Activated CD4-positive, alpha-beta T cell treated with anti-CD3 and anti-CD28 coated beads for 48 hours (primary cell): ENCODE measurements at regions not wholly inside any gene's neighbourhood (a gene's known extent, or its start where the extent isn't known, plus 50 kb on each side); places are given as distances from the start of the nearest gene placed in this dataset.
"Not testable (repeated sequence)": the region's sequence is repeated elsewhere in the genome, so short reads cannot be mapped to it uniquely, and the experiment has no call there.

ENCODE experiments used
- DNase-seq: peaks from one replicate; pipeline ENCODE4 v3.0.0-alpha.2; 2020

DNA sequence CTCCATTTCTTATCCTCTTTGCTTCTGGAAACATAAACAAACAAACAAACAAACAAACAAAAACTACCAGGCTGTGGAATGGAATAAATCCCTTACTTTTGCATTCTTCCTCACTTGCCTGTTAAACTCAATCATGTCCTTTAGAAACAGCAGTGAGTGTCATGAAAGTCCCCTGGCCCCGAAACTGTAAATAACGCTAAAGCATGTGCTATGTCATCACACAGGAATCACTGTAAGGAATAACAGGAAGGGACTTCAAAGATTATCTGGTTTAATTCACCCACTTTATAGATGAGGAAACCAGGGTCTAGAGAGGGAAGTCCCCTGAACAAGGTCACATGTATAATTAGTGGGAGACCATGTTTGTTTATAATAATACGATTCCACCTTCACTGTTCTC, 159.4 kb upstream of the MEOX2 start:
- no peak for DNase-seq

- no peak for DNase-seq
Observed at GRCh38 chr7:15845461-15845860, 159.0 kb upstream of the MEOX2 start.

DNA sequence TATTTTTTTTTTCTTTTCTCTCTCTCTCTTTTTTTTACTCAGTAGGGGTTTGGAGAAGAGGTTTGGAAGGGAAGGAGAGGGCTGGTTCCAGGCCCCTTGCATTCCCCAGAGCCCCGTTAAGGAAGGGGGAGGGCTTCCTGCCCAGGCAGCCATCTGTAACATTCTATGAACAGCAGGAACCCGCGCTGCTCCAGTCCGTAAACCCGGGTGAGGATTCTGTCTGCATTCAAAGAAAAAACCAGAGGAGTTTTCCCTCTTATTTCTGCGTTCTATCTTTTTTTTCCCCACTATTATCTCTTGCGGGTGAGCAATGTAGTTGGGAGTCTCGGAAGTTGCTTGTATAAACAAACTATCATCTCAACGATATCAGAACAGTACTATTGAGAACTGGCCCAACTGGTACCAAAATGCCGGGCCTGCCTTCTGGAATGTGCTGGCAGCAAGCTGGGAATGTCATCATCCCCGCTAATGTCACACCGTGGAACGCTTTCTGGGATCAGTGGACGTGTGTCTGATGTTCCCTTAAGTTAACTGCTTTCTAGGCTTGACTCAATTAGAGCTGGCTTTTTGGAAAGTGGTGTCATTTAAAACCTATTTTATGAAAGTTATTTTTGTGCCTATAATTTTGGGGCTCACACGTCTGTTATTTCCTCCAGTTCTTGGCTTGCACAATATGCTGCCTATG, 153.1 kb upstream of the MEOX2 start:
- DNase-seq: no peak

DNA sequence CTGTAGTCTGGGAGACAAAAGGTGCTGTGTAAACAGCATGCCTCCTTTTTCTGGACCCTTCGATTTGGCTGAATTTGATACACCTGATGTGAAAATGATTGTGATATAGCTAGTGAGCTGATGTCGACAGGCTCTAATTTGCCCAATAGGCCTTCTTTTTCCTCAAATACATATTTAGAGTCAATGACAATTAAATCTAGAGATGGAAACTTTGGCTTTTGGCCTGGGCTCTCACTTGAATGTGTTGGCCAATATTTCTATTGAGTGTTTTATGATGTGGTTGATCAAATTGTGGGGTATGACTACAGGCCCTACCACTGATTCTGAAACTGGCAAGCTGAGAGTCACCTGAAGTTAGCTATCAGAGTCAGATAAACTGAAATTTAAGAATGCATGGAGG, 151.8 kb upstream of the MEOX2 start:
- DNase-seq: no peak

- DNase-seq: no peak
Observed at GRCh38 chr7:15837306-15837950, 150.9 kb upstream of the MEOX2 start.

- DNase-seq: no peak
Observed at GRCh38 chr7:15836651-15837050, 150.2 kb upstream of the MEOX2 start.

DNA sequence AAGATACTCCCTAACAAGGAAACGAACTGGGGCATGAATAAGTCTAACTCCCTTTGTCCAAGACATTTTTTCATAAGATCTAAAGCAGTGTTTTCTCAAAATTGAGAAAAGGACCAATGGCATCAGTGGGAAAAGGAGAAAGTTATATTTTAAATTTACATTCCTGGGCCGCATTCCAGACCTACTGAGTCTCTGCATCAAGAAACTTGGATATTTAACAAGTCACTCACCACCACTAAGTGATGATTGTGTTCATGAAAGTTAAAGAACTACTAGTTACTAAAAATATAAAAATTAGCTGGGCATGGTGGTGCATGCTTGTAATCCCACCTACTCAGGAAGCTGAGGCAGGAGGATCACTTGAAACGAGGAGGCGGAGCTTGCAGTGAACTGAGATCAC, 149.6 kb upstream of the MEOX2 start:
- DNase-seq: no peak

DNA sequence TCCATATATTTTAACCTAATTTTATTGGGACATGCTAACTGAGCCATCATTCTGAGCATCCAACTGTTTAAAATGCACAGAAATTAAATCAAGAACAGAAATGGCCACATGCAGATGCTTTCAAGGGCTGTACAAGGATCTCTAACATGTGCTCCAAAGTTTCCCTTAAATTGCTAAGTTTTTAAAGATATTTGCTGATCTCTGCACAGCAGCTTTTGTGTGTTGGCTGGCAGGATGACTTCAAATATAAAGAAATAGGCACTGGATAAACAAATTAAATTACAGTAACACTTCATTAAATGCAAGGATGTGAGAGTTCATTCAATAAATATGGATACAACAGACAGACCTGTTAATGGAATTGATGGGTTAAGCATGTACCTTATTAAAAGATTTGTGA, 148.0 kb upstream of the MEOX2 start:
- no peak for DNase-seq

DNA sequence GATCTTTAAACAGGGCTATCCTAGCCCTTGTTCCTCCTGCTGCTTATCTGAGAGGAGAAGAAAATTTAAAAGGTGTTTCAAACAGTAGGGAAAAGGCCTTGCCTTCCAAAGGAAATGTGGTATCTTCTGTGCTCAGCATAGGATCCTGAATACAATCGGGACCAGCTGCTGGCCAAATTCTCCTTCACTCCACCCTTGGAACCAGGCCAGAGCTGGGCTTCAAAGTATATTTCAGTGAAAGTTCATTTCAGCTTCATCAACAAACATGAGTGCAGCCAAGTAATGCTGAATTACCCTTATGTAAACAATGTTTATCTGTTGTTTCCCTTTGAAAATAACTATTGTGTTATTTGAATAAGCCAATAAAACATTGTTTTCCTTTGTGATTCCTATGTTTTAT, 146.5 kb upstream of the MEOX2 start:
- no peak for DNase-seq

- DNase-seq: no peak
Observed at GRCh38 chr7:15831606-15832005, 145.1 kb upstream of the MEOX2 start.

DNA sequence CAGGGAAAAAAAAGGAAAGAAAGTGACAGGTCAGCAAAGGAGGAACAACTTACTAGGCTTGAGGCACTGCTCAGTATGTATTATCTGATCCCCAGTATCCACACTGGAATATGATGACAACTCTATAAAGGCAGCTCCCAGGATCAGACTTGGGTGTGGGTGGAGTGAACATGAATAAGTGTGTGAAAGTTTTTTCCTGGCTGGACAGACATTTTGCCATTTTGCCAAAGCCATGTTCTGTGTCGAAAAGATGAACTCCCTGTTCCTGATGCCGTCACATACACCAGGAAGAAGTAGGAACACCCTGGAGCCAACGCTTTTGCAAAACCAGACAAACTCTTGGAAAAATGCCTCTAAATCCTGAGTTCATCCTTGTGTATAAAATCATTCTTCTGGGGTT, 143.2 kb upstream of the MEOX2 start:
- no peak for DNase-seq

DNA sequence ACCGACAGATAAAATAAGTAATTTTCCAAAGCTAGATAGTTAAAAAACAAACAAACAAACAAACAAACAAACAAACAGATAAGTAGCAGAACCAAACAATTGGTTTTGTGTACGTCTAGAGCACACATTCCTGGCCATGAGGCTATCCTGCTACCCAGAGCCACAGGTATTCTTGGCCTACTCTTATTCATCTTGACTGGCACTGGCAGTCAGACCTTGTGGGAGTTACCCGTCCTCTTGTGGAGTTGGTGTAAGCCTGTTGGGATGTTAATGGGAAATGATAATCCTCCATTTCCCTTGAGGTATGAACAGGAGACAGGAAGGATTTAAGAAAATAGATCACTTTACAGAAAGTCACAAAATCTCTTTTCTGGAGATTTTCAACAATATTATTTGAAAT, 142.4 kb upstream of the MEOX2 start:
- no peak for DNase-seq

GRCh38 chr7:15821484-15822427, 135.3 kb upstream of the MEOX2 start:
- no peak for DNase-seq

DNA sequence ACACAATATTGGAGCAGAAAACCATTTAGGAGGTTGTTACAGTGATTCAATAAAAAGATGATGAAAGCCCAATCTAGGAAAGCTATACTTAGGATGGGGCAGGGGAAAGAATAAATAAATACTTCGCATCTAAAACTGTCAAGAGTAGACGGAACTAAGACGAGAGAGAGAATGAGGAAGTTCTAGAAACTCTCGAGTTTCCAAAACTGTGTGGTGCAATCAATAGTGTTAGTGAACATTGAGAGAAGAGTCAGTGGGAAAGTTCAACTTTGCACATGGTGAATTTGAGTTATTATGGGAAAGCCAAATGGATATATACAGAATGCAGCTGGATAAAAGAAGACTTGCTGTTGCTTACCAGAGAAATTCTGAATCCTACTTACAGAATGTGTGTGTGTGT, 133.8 kb upstream of the MEOX2 start:
- DNase-seq: no peak

- DNase-seq: no peak
Observed at GRCh38 chr7:15816835-15817426, 130.4 kb upstream of the MEOX2 start.

- no peak for DNase-seq
Observed at GRCh38 chr7:15813448-15813847, 127.0 kb upstream of the MEOX2 start.

DNA sequence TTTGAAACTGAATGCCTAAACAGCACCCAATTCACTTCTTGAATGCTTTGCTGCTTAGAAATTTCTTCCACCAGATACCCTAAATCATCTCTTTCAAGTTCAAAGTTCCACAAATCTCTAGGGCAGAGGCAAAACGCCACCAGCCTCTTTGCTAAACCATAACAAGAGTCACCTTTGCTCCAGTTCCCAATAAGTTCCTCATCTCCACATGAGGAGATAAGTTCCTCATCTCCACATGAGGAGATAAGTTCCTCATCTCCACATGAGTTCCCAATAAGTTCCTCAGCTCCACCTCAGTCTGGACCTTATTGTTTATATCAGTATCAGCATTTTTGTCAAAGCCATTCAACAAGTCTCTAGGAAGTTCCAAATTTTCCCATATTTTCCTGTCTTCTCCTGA, 123.9 kb upstream of the MEOX2 start:
- DNase-seq: not testable (repeated sequence)

DNA sequence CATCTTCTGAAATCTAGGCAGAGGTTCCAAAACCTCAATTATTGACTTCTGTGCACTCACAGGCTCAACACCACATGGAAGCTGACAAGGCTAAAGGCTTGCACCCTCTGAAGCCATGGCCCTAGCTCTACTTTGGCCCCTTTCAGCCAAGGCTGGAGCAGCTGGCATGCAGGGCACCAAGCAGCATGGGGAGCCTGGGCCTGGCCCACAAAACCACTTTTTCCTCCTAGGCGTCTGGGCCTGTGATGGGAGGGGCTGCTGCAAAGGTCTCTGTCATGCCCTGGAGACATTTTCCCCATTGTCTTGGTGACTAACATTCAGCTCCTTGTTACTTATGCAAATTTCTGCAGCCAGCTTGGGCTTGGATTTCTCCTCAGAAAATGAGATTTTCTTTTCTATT, 123.5 kb upstream of the MEOX2 start:
- not testable (repeated sequence) for DNase-seq

GRCh38 chr7:15805891-15806290, 119.4 kb upstream of the MEOX2 start:
- no peak for DNase-seq

GRCh38 chr7:15802425-15802824, 115.9 kb upstream of the MEOX2 start:
- DNase-seq: no peak

GRCh38 chr7:15801551-15801950, 115.1 kb upstream of the MEOX2 start:
- DNase-seq: no peak

DNA sequence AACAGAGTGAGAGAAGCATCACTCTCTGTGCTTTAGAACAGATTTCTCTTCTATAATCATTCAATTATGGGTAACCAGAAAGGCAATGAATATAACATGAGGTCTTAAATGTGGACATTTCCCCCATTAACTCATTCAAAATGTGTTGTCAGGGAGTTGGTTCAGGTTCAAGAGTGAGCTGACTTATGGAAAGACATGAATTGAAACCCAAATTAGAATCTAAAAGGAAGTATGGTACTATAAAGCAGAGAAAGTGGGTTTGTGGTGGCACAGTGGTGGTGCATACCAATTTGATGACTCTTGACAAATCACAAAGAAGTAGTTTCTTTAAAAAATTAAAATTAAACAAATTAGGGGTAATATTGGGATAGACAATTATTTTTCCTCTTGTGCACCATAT, 114.6 kb upstream of the MEOX2 start:
- no peak for DNase-seq

- DNase-seq: no peak
Observed at GRCh38 chr7:15798081-15798480, 111.6 kb upstream of the MEOX2 start.

GRCh38 chr7:15795393-15795792, 108.9 kb upstream of the MEOX2 start:
- no peak for DNase-seq
